HepG2 (cell line): ENCODE measurements at regions not wholly inside any gene's neighbourhood (a gene's known extent, or its start where the extent isn't known, plus 50 kb on each side); places are given as distances from the start of the nearest gene placed in this dataset.

Experiments used
- CREB1 ChIP-seq, 2 experiments: fragments of 450-650 bp in 1 of 2; IDR thresholded peaks; 2 replicates each; pipeline ENCODE4 v1.6.1; 2016 to 2017; ENCODE audit warnings: control low read depth in 1 of 2, mild to moderate bottlenecking in 1 of 2, missing compliant biosample characterization in 1 of 2, missing genetic modification characterization in 1 of 2
- HCFC1 ChIP-seq: fragments of 150-350 bp; IDR thresholded peaks from 2 replicates; pipeline ENCODE4 v1.6.1; 2014; ENCODE audit warnings: low read depth, low read length
- IRF9 ChIP-seq: sonication (generic); formaldehyde crosslinking; IDR thresholded peaks from 2 replicates; pipeline ENCODE4 v1.8.0; 2022; ENCODE audit warnings: missing genetic modification reagents, mild to moderate bottlenecking, borderline replicate concordance

GRCh38 chr18:73261923-73262322 is 394.1 kb upstream of the NETO1 start:
- TF ChIP-seq HCFC1 = no peak
- no peak for TF ChIP-seq CREB1 (IDR thresholded peaks at IDR 0.05)
- TF ChIP-seq CREB1 (CRISPR knock-in tag; IDR thresholded peaks at IDR 0.05) = no peak
- TF ChIP-seq IRF9 = no peak
